ENCODE measurements at regions not wholly inside any gene's neighbourhood (a gene's known extent, or its start where the extent isn't known, plus 50 kb on each side); places are given as distances from the start of the nearest gene placed in this dataset.

DNA sequence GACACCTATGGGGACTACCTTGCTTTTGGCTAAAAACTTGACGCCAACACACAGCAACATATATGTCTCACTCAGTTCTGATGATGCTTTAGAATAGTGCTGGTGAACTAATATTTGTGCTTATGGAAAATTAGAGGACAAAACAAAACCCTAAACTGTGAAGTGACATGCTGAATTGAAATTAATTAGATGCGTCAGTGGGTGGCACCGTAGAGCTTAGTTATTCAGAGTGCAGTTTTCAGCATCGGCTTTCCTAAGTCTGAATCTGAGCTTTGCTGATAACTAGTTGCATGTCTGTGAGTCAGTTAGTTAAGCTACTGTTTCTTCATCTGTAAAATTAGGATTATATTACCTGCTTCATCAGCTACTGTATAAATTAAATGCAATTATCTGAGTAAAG, 245.0 kb upstream of the SORCS1 start:
- H2BK15ac ChIP-seq (ENCODE audit: low read length): no peak overlapping the region
- 0 out of 2 replicates have a peak, but pooled peaks cover 2% of the 10 kb centered on the region for H3K23me2 ChIP-seq (ENCODE audit: low read depth, low read length)
- no peak overlapping the region for H3K23ac ChIP-seq (ENCODE audit: insufficient read length)
- H3K79me1 ChIP-seq (ENCODE audit: low read depth, low read length): no peaks in the 10 kb centered on the region
- no peaks in the 10 kb centered on the region for H3K9me3 ChIP-seq (ENCODE audit: insufficient read depth in 2 of 2, low read depth in 1 of 2, low read length in 1 of 2)
- no peak overlapping the region for H3K56ac ChIP-seq (replicated peaks; ENCODE audit: insufficient read length, low read depth, low read length)
- no peak overlapping the region for H3K18ac ChIP-seq (ENCODE audit: extremely low read depth, low read length)
- no peaks in the 10 kb centered on the region for H4K20me1 ChIP-seq (replicated peaks in 1 of 2; ENCODE audit: control insufficient read depth in 1 of 2, insufficient read depth in 2 of 2, low read length in 2 of 2)
- H4K8ac ChIP-seq (ENCODE audit: extremely low read depth, insufficient read depth, low read length): no peak overlapping the region
- H3K14ac ChIP-seq (ENCODE audit: insufficient read length): no peak overlapping the region
- no peak overlapping the region for H3K27ac ChIP-seq (ENCODE audit: low read depth, low read length)
- no peak overlapping the region for H2BK120ac ChIP-seq (replicated peaks; ENCODE audit: low read depth, low read length)
- no peak for DNase-seq (ENCODE audit: low read depth in 1 of 2, low spot score in 2 of 2)
- H3K4me3 ChIP-seq (ENCODE audit: extremely low read depth in 1 of 4, insufficient read depth in 2 of 4, low read depth in 3 of 4, low read length in 4 of 4): no peak overlapping the region
- no peak overlapping the region for H2AFZ ChIP-seq (ENCODE audit: low read length)
- H3K4me1 ChIP-seq (replicated peaks in 1 of 4; ENCODE audit: control insufficient read depth in 3 of 4, insufficient read depth in 4 of 4, low read length in 3 of 4): no peaks in the 10 kb centered on the region
- no peak overlapping the region for H2BK20ac ChIP-seq (ENCODE audit: low read length)
- no peak overlapping the region for H3K4me2 ChIP-seq (ENCODE audit: insufficient read depth in 1 of 2, low read depth in 2 of 2, low read length in 2 of 2)
- CTCF ChIA-PET (ENCODE audit: partially characterized antibody): interaction anchor here (0.6 to 2.6 kb wide), 27 partner anchors 9 to 794 kb away, joined by 3 to 15 read pairs (median 4); no protein-coding TSS in a partner anchor
- WGBS, 2 experiments (ENCODE audit: extremely low coverage in 1 of 2, insufficient coverage in 1 of 2, insufficient read length in 1 of 2, insufficient replicate concordance in 2 of 2, low coverage in 1 of 2, low lambda C conversion rate in 2 of 2, missing lambda C conversion rate in 1 of 2): 61% methylated on average over 4 of the region's 4 CpGs; no CpG with 5 or more reads in 1 of the 2 experiments
- no peak for TF ChIP-seq USF2 (IDR thresholded peaks at IDR 0.05; ENCODE audit: low read length)
- TF ChIP-seq CTCF (IDR thresholded peaks at IDR 0.05; ENCODE audit: control extremely low read depth in 1 of 3, insufficient read depth in 1 of 3, low read depth in 1 of 3, low read length in 3 of 3): peak in 2 of 3 experiments; percentile 39 to 48; a peak in 2 of 4 replicates
- no peak for TF ChIP-seq CBX8 (IDR thresholded peaks at IDR 0.05; ENCODE audit: borderline replicate concordance, low read depth, low read length)
- TF ChIP-seq HDAC2 (IDR thresholded peaks at IDR 0.05; ENCODE audit: borderline replicate concordance in 1 of 2, low read depth in 2 of 2, low read length in 2 of 2): no peak
- TF ChIP-seq RAD21 (IDR thresholded peaks at IDR 0.05 in 1 of 2, conservative IDR thresholded peaks at IDR 0.05 in 1 of 2; ENCODE audit: low read depth in 2 of 2, low read length in 2 of 2): peak; percentile 70 to 72
- POLR2A ChIA-PET (ENCODE audit: partially characterized antibody): no interaction called here
- no peak overlapping the region for H2AK5ac ChIP-seq (ENCODE audit: low read depth, low read length)
- H3K27me3 ChIP-seq (replicated peaks in 1 of 4; ENCODE audit: control insufficient read depth in 3 of 4, extremely low read depth in 1 of 4, insufficient read depth in 3 of 4, low read length in 3 of 4): no peaks in the 10 kb centered on the region; a peak in 1 of 7 replicates
- H4K91ac ChIP-seq (replicated peaks; ENCODE audit: insufficient read length, low read length): no peak overlapping the region
- H2BK12ac ChIP-seq (ENCODE audit: low read depth, low read length): no peak overlapping the region
- no peak overlapping the region for H3K9ac ChIP-seq (replicated peaks in 1 of 4; ENCODE audit: extremely low read depth in 1 of 4, low read depth in 3 of 4, low read length in 3 of 4)
- H3K79me2 ChIP-seq (ENCODE audit: control insufficient read depth in 1 of 2, insufficient read depth in 2 of 2, low read length in 2 of 2): no peaks in the 10 kb centered on the region
- no peak overlapping the region for H4K5ac ChIP-seq (ENCODE audit: insufficient read length, low read depth, low read length)
- no peak overlapping the region for H2BK5ac ChIP-seq (ENCODE audit: low read depth, low read length)
- FAIRE-seq: peak; percentile 24
- no peaks in the 10 kb centered on the region for H3K36me3 ChIP-seq (ENCODE audit: control insufficient read depth in 2 of 4, insufficient read depth in 4 of 4, low read length in 3 of 4)
- no peak overlapping the region for H3K4ac ChIP-seq (replicated peaks; ENCODE audit: insufficient read length, low read depth, low read length)
